ENCODE measurements at regions not wholly inside any gene's neighbourhood (a gene's known extent, or its start where the extent isn't known, plus 50 kb on each side); places are given as distances from the start of the nearest gene placed in this dataset.

DNA sequence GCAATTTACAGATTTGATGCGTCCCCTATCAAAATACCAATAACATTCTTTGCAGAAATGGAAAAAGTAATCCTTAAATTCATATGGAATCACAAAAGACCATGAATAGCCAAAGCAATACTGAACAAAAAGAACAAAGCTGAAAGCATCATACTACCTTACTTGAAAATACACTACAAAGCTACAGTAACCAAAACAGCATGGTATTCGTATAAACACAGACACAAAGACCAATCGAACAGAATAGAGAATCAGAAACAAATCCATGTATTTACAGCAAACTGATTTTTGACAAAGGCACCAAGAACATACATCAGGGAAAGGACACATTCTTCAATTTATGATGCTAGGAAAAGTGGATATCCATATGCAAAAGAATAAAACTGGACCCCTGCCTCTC lies 206.5 kb upstream of the PDE10A start:
- no peak for DNase-seq

DNA sequence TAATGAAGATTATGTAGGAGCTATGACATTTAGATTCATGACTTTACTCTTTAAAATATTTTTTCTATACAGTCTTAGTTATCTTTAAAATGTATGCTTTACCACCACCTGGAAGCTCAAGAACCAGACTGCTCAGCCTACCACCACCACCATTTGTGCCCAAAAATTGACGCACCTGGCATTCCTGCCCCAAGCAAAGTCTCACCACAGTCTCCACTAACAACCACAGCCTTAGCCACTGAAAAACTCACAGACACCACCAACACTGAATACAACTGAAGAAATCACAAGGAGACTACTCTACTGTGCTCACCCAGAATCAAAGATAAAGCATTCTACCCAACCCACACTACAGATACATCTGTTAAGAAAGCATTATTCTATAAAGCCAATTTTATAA lies 201.9 kb upstream of the PDE10A start:
- no peak for DNase-seq

DNA sequence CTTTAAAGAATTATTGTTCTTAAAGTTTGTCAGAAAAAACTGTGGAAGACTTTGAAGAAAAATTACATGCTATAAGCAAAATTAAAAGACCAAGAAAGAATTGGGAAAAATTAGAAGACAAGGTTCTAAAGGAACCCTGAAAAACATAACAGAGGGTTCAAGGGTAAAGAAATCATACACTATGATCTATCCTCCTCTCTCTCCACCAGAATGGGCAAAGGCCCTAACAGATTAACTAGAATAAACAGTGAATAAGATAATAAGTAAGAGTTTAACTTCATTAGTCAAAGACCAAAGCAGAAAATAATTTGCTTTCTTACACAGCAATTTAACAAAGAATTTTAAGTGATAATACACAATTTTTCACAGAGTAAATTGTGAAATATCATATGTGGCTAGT lies 201.2 kb upstream of the PDE10A start:
- DNase-seq: no peak

DNA sequence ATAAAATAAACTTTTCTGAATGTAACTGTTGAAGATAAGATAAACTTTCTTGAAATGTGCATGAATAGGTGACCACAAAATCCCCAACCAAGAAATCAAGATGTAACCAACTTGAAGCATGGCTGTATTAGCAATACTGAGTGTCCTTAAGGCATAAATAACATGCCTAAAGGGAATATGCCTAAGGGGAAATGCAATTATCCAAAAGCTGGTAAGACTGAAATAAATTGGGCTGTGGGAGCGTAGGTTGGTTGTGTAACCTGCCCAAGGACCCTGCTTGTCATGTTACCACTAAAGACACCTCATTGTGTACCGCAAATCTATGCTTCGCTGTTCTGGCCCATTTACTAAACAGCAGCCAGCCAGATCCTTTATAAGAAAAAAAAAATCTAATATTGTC lies 200.8 kb upstream of the PDE10A start:
- DNase-seq: no peak

DNA sequence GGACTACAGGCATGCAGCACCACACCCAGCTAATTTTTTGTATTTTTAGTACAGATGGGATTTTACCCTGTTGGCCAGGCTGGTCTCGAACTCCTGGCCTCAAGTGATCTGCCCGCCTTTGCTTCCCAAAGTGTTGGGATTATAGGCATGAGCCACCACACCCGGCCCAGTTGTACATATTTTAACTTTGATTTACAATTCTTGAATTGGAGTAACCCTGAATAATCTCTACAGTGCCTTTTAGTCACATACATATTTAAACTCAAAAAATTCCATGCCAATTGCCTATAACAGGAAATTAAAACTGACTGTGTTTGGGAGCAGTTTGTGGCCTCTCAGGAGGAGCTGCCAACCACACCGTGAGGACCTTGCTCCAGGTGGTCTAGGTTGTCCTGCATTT lies 199.8 kb upstream of the PDE10A start:
- DNase-seq: no peak

DNA sequence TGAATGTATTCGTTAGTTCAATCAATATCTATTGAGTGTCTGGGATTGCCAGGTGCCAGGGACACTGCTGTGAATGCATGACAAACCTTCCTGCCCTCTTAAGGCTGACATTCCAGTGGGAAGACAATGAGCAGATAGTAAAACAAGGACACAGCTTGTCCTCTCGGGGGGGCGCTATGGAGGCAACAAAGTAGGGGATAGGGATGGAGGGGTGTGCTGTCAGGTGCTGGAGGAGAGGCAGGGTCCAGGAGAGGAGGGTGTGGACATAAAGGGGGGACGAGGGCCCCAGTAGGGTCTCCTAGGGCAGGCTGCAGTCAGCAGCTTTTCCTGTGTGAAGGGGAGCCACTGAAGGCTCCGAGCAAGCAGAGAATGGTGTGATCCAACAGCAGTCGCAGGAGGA lies 198.2 kb upstream of the PDE10A start:
- no peak for DNase-seq

DNA sequence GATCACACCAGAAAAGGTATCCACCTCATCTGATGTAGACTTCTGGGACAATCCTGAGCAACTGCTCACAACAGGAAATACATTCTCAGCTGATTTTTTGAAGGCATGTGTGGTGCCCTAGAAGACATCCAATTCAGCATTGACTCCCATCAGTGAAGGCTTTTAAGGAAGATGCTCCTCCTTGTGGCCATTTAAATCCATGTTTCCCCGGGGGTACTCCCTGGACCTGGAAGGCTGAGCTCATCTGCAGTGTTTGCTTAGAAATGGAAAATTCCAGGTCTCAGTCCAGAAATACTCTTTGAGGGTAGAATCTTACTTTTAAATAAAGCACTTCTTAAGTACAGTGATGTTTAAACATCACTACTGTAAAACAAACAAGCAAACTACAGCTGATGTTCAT lies 195.5 kb upstream of the PDE10A start:
- DNase-seq: no peak

DNA sequence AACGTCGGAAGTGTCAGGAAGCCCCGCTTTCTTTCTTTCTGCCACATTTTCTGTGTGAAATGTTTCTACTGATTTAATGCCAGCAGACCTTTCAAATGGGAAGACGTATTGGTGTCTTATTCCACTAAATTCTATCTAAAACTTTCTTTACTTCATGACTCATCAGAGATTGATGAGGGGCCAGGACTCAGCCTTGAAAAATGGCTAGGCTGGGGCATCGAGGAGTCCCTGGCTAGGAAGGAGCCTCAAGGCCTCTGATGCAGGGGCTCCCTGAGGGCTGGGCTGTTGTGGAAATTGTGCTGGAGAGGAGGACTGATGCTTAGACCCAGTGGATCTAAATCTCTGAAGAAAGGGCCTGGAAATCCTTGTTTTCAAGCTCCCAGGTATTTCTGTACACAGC lies 192.8 kb upstream of the PDE10A start:
- DNase-seq: no peak

DNA sequence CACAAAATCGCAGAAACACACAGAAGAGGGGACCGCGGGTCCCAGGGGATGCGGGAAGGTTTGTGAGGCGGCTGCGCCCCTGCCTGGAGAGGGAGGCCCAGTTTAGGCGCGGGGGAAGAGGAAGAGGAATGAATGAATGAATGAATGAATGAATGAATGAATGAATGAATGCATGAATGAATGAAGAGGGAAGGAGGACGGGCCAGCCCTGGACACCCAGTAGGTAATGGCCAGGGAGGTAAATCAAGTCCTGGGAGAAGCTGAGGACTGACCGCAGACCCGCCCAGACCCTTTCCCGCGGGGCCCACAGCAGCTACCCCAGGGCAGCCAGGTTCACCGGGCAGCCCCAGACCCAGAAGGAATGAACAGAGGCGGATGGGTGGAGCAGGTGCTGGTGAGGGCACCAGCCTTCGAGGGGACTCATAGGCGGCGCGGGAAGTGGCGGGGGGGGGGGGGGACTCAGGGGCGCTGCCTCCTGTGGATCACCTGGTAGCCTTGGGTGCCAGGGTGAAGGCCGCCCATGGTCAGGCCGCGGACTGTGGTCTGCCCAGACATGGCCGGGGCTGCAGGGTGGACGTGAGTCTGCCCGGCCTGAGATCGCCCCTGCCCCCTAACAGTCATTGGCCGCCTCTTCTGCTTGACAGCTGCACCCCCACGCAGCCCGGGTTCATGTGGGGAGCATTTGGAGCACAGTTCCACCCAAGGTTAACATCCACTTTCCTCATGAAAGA lies 192.0 kb upstream of the PDE10A start:
- DNase-seq: no peak

DNA sequence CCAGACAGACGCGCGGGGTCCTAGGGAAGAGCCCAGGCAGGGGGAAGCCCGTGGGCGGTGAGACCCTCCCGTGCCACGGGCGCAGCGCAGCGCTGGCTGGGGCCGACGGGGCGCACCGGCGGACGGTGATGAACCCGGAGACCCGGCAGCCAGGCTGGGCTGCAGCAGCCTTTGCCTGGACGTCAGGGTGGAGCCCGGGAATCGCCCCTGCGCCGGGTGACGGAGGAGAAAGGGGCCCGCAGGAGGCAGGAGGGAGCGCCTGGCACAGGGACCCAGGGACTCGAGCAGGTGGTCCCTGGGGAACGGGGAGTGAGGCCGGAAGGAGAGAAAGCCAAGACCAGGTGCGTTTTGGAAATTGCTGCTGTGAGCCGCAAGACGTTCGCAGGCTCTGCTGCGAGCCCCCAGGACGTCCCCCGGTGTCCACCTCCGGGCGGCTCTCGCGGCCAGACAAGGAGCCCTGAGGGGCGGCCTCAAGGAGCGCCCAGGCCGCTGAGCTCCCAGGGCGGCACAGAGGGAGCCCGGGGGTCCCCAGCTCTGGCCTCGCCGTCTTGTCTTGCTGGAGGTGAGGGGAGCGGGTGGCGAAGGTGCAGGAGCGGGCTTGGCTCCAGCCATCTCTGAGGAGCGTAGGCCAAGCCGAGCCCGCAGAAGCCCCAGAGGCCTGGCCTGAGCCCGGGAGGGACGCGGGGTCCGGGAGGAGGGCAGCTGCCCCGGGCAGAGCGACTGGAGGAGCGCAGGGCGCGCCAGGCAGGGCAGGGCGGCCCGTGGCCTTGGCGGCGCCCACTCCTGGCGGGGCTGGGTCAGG lies 191.2 kb upstream of the PDE10A start:
- no peak for DNase-seq

DNA sequence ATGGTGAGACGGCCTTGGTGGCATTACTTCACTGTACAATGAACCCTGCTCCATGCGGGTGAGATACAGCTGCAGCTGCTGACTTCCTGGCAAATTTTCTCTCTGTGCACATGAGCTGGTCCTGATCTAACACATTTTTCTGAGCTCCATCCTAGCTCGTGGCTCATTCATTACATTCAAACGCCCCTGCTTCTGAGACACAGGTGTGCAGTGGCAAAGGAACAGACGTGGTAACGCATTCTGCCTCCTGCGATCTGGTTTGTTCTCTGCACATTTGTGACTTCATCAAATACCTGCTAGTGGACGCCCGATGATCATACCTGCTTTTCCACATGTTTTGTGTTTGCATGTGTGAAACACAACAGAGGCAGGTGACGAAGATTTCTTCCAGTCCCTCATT lies 189.6 kb upstream of the PDE10A start:
- DNase-seq: no peak

DNA sequence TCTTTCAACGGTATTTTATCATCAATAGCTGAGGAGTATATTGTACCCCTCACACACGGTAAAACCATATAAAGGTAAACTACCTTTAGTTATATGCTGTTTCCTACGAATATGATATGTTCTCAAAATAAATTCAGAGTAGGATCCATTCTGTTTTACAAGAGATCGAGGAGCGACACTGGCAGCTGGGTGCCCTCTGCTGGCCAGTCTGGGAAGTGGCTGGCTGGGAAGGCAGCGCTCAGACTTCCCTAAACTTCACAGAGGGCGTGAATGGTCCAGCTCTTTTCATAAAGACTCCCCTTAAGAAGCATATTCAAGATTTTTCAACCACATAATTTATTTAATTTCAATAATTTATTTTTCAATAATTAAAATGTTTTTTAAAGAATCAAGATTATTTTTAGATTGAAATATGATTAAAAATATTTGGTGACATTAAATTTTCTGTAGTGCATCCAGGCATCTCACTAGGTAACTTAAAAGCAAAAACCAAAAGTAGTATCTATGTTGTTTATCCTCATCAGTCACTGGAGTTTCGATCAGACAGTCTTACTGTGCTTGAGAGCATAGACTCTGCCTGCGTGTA lies 187.5 kb upstream of the PDE10A start:
- peak; percentile 58 for DNase-seq

DNA sequence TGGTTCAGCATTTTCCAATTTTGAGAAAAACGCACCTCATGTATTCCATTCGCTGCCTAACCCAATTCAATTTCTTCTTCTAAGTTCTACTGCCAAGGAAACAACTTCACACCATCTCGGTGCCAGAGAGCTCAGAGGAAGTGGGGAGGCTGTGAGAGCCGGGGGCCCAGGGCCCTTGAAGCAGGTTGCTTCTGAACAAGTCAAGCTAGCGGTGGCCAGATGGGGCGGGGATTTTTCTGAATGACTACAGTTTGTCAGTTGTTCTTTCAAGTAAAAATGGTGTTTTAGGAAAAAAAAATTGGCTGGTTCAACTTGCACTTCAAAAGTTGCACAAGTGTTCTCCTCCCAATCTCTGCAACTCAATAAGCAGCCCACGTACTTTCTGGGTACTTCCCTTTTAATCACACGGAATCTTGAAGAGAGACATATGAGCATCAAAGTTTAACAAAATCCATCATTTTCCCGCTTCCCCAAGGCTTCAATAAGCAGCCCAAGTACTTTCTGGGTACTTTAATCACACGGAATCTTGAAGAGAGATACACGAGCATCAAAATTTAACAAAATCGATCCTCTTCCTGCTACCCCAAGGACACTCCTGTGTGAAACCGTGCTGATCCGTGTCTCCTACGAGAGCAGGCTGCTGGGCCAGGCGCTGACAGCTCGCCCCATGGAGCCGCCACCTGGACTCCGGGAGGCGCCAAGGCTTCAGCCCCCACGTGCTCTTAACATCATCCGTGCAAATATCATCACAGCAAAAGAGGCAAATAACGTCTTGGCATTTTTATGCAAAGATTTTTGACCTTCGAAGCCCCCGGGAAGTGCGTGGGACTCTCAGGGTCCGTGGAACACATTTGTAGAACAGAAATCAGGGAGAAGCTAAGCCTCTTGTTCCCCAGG lies 186.7 kb upstream of the PDE10A start:
- no peak for DNase-seq

DNA sequence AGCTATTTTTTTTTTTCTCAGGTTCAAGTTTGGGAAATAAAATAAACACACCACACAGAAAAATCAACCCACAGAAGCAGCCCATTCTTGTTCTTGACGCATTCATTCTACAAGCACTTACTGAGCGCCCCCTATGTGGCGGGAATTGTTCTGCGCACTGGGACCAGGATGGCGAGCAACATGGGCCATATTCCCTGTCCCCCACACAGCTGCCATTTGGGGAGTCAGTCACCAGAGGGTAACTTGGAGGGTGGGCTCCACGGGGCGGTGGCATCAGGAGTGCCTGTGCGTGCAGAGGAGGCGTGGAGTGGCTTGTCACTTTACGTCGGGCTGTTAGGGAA lies 185.0 kb upstream of the PDE10A start:
- DNase-seq: no peak

DNA sequence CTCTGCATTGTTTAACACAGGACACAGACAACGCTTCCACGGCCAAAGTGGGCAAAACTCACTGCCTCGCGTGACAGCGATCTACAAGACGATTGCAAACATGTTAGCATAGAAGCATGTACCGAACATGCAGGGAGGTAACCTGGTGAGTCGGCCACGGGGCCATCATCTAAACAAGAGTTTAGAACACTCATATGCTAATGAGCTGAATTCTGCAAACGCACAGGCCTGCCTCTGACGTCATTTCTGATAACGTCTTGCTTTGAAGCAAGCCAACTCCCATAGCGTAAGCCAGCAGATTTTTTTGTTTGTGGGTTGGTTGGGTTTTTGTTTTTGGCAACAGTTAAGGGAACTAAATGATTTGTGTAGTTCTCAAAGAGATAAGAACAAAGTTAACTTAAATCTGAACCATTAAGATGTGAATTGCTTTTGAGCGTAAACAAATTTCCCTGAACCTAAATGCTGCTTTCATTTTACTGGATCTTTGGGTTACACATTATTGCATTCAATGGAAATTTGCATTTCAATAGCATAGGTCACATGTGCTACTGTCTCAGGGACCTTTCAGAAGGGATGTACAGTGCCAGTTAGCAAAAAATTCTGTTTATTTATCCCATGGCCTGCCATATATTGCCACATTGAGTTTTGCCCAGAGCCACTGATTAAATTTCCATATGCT lies 184.5 kb upstream of the PDE10A start:
- DNase-seq: no peak

DNA sequence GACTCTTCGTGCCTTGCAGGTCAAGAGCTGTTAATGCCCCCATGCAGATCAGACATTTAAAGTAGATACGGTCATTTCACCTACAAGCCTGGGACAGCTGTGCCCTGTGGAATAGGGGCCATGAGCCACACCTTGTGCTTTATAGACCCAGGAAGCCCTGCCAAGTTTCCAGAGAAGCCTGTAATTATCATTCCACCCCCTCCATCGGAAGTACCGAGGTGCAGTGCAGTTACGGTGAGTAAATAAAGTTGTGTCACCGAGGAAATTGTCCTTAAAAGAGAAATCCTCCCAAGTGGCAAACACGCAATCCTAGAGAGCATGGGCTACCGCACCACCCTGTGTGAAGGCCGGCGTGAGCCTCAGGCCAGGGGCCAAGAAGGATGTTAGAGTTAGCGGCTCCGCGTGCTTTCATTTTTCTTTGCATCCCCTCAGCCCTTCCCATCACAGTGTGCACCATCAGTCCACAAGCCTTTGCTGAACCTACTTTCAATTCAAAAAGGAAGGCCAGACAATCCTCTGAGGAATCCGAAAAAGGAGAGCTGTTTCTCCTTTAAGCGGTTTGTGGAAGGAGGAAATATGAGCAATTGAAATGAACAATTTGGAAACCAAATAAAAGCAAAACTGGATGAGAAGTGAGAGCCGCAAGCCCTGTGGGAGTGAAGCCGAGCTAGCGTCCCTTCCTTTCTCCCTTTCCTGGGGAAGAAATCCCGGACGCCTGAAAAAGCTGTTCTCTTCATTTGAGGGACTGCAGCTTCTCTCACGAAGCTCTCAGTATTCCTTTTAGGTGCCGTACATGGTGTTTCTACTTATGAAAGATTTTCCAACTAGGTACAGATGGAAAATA lies 183.3 kb upstream of the PDE10A start:
- DNase-seq: no peak

DNA sequence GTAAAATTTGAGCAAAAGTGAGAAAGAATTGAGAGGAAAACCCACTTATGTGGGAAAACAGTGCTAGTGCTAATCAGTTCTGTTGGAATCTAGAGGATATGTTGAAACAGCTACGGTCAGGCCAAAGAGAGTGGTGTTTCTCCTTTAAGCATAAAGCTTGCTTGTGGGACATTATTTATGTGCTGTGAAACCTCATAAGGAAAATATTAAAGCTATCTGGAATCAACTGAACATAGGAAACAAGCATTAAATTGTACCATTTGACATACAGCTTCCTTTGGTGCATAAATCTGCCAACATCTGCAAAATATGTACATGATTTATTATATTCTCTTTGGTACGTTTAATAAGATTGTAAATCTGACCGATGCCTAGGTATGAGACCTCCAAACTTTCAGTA lies 182.5 kb upstream of the PDE10A start:
- DNase-seq: no peak

DNA sequence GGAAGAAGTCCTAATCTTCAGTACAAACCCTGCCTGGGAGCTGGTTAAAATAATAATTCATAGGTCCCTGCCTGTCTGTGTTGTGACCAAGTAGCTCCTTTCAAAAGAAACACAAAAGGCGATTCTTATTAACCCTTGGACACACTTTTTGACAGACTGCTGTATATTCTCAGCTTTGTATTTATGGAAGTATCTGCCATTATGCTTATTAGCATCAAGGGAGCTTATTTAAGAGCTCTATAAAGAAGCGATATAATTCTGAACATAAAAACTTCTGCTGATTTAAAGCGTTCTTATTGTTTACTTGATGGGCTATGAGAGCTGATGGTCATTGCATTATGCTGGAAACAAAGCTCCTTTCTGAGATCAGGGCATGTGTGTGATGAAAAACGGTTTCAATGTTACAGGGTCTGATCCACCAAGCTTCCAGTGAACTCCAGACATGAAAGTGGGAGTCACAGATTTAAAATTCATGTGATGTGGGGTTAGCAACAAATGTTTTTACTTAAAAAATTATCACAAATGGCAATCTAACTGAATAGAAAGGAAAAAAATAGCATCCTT lies 181.8 kb upstream of the PDE10A start:
- no peak for DNase-seq

DNA sequence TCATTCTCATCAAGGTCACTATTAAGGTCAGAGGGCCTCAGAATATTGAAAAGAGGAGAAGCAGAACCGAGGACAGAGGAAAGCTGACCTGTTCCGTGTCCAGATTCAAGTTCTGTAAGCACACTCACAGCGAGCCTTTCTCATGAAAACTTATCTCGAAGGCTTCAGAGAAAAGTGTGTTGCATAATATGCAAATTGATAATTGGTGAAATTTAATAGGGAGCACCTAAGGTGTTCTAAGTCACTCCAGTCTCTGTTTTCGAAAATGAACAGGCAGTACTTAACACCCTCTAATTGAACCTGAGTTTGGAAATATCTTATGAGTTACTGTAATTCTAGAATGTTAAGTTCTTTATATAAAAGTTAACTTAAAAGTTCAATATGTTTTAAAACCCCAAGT lies 181.2 kb upstream of the PDE10A start:
- no peak for DNase-seq

DNA sequence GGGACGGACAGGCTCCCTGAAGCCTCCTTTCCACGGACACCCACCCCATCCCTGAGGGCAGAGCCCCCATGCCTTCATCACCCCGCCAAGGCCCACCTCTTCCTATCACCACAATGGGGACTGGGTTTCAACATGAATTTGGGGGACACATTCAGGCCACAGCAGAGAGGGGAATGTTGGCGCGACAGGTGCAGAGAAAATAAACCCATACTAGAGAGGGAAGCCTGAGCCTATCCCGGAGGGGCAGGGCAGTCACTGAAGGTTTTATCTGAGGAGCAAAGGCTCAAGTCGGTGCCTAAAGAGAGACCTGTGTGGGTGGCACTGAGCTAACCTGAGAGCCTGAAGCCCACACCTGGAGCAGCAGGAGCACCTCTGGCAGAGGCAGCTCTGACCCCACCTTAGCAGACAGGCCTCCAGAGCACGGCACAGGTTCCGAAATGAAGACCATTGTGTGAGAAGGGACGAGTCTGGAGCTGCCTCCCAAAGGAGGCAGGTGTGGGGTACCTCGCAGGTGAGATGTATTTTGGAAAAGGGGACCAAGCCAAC lies 180.6 kb upstream of the PDE10A start:
- DNase-seq: no peak

DNA sequence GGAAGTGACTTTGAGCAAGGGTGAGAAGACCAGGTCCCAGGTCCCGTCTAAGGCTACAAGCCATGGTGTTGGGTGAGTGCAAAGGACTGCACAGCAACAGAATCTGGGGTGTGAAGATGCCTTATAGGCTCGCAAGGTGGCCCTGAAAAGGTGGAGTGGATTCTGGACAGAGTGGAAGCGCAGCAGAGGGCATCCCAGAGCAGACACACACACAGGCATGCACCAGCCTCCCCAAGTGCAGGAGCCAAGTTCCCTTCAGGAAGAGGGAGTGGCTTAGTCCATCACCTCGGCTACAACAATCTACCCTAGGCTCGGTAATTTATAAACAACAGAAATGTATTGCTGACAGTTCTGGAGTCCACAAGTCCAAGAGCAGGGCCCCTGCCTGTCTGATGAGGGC lies 180.1 kb upstream of the PDE10A start:
- no peak for DNase-seq

Measured in stimulated activated CD4-positive, alpha-beta T cell treated with anti-CD3 and anti-CD28 coated beads, Interleukin-12 subunit alpha, Interleukin-12 subunit beta, amount 100 ng/mL, for 4 hours (primary cell).